HepG2 (cell line): ENCODE measurements at regions not wholly inside any gene's neighbourhood (a gene's known extent, or its start where the extent isn't known, plus 50 kb on each side); places are given as distances from the start of the nearest gene placed in this dataset.

Experiments
- FOXC1 ChIP-seq: sonication (generic); formaldehyde crosslinking; IDR thresholded peaks from 2 replicates; pipeline ENCODE4 v1.8.0; 2022; ENCODE audit warnings: mild to moderate bottlenecking, missing genetic modification reagents, borderline replicate concordance
- HMGXB4 ChIP-seq, 2 experiments: sonication (generic) in 1 of 2; formaldehyde crosslinking in 1 of 2; IDR thresholded peaks; 2 replicates each; pipeline versions ENCODE4 v1.4.0 to v1.6.1; 2018 to 2020; ENCODE audit warnings: missing genetic modification reagents in 2 of 2, borderline replicate concordance in 1 of 2, low read depth in 1 of 2, mild to moderate bottlenecking in 1 of 2, missing biosample characterization in 1 of 2
- KDM3A ChIP-seq: IDR thresholded peaks from 2 replicates; pipeline ENCODE4 v1.6.1; 2018; ENCODE audit warnings: low read depth, missing compliant biosample characterization
- KDM5B ChIP-seq: sonication (generic); formaldehyde crosslinking; IDR thresholded peaks from 2 replicates; pipeline ENCODE4 v1.4.0; 2020; ENCODE audit warnings: missing genetic modification reagents, mild to moderate bottlenecking, borderline replicate concordance
- NFKB2 ChIP-seq: sonication (generic); formaldehyde crosslinking; IDR thresholded peaks from 2 replicates; pipeline ENCODE4 v1.4.0; 2020; ENCODE audit warnings: missing genetic modification reagents, borderline replicate concordance
- PRPF4 ChIP-seq: fragments of 200-400 bp; formaldehyde crosslinking; IDR thresholded peaks from 2 replicates; pipeline ENCODE4 v1.6.1; 2016; ENCODE audit warnings: low read length, low read depth; ENCODE audit not compliant: poor library complexity, severe bottlenecking
- SP5 ChIP-seq: IDR thresholded peaks from 2 replicates; pipeline ENCODE4 v1.6.1; 2016; ENCODE audit warnings: low read depth, borderline replicate concordance
- ZNF329 ChIP-seq: sonication (generic); formaldehyde crosslinking; IDR thresholded peaks from 2 replicates; pipeline ENCODE4 v1.9.0; 2021; ENCODE audit warnings: low read depth, mild to moderate bottlenecking, missing genetic modification reagents
- ZNF362 ChIP-seq: sonication (generic); formaldehyde crosslinking; IDR thresholded peaks from 2 replicates; pipeline ENCODE4 v1.4.0; 2020; ENCODE audit warnings: missing genetic modification reagents, mild to moderate bottlenecking, borderline replicate concordance
- ZNF576 ChIP-seq: sonication (generic); formaldehyde crosslinking; IDR thresholded peaks from 2 replicates; pipeline ENCODE4 v1.4.0; 2020; ENCODE audit warnings: mild to moderate bottlenecking, missing genetic modification reagents
- ZNF747 ChIP-seq: sonication (generic); formaldehyde crosslinking; IDR thresholded peaks from 2 replicates; pipeline ENCODE4 v1.8.1; 2023; ENCODE audit warnings: missing genetic modification reagents, mild to moderate bottlenecking, borderline replicate concordance
- ZNF790 ChIP-seq: sonication (generic); formaldehyde crosslinking; IDR thresholded peaks from 2 replicates; pipeline ENCODE4 v1.8.0; 2022; ENCODE audit warnings: missing genetic modification reagents, mild to moderate bottlenecking, borderline replicate concordance

- no peak for TF ChIP-seq ZNF362 (CRISPR knock-in tag)
- no peak for TF ChIP-seq SP5
- no peak for TF ChIP-seq PRPF4
- TF ChIP-seq KDM3A (CRISPR knock-in tag) = no peak
- TF ChIP-seq NFKB2 = 0 out of 2 replicates have a peak, but pooled peaks have one; percentile 0
- TF ChIP-seq ZNF747 (CRISPR knock-in tag) = 0 out of 2 replicates have a peak, but pooled peaks have one; percentile 47
- TF ChIP-seq ZNF790 (CRISPR knock-in tag) = no peak
- TF ChIP-seq HMGXB4 (CRISPR knock-in tag; IDR thresholded peaks at IDR 0.05; ENCODE audit: borderline replicate concordance in 1 of 2, low read depth in 1 of 2) = no peak
- TF ChIP-seq ZNF576 (CRISPR knock-in tag) = 0 out of 2 replicates have a peak, but pooled peaks have one; percentile 58
- TF ChIP-seq ZNF329 (CRISPR knock-in tag) = no peak
- 0 out of 2 replicates have a peak, but pooled peaks have one; percentile 8 for TF ChIP-seq FOXC1 (CRISPR knock-in tag)
- TF ChIP-seq KDM5B (CRISPR knock-in tag) = peak; percentile 54; the same call in 1 of the 2 replicates
- TF ChIP-seq, all 625 proteins: peak for 6
Observed at GRCh38 chr2:15765686-15766302, 174.1 kb downstream of the DDX1 start (continued).
